DMS153 (cell line): ENCODE measurements at regions not wholly inside any gene's neighbourhood (a gene's known extent, or its start where the extent isn't known, plus 50 kb on each side); places are given as distances from the start of the nearest gene placed in this dataset.

Experiments
- DNase-seq: peaks from one replicate; lab custom pipeline; 2025; lab: John Stamatoyannopoulos, UW

DNA sequence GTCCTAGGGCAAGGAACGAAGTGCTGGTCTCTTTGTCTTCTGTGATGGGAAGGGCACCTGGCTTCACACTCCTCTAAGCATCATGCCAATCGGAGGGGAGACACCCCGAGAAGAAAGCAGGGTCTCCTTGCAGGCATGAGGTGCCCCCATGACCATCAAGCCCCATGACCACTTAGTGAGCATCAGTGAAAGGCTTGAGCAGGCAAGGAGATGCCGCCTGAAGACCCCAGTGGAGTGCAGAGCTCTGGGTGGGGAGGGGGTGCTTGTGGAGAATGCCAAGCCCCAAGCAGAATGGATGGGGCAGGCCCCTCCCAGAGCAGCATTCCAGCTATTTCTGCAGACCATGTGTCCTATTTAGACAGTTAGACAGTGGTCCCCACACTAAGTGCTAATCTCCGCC lies 232.7 kb upstream of the TNRC6C start:
- no peak for DNase-seq

DNA sequence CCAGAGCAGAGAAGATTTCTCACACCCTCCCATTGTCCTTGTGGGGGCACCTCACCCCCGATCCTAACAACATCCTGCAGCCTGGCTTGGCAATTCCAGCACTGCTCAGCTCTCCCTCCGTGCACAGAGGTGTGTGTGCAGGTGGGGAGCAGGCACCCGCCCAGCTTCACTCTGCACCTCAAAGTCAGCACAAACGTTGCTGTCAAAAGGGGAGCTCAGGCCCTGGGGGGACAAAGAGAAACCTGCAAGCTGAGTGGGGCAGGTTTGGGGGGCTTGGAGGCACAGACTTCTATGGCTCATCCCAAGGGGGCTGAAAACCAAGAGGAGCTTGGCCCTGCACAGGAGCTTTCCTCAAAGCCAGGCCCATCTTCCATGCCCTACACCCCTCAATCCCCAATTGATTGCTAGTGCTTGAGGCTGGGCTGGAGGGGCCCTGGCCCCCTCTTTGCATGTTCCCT lies 231.9 kb upstream of the TNRC6C start:
- no peak for DNase-seq

GRCh38 chr17:77727037-77727615 lies 231.4 kb upstream of the TNRC6C start:
- DNase-seq: no peak

DNA sequence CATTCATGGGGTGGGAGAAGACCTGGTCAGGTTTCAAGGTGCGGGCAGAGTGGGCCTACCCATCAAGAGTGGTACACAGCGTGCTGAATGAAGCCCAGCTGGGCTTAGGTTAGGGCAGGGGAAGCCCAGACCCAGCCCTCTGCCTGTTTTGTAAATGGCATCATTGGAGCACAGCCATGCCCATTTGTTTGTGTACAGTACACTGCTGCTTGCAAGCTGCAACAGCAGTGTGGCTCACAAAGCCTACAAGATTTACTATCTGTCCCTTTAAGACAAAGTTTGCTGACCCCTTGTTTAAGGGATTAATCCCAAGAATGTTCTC lies 230.1 kb upstream of the TNRC6C start:
- no peak for DNase-seq

DNA sequence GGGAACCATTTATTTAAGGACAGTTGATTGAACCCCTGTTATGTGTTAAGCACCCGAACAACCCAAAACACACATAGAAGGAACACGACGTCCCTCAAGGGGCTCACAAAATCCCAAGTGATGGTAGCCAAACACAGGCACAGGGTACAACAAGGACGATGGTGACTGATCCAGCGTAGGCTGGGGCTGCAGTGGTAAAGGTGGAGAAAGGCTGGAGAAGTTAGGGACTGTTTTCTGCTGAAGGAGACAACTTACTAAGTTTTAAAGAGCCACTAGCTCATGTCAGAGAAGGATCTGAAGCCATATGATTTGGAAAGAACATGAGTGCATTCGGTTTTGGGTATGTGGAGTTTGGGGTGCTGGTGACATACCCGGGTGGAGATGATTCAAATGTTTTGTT lies 229.6 kb upstream of the TNRC6C start:
- DNase-seq: no peak

DNA sequence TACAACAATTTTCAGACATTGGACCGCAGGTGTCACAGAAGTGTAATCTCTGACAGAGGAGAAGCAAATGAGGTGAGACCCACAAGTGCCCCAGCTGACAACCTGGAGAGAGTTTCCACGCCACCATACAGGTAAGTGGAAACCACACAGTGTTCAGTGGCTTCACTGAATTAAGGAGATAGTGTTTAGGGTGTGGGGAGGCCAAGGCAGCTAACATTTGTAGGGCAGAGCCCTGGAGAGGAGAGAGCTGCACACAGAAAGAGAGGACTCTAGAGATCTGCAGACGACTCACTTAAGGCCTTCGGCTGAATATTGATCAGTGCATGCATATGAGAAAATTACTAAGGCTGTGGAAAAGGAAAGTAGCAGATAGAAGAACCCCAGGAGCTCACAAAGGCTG lies 228.9 kb upstream of the TNRC6C start:
- DNase-seq: no peak

DNA sequence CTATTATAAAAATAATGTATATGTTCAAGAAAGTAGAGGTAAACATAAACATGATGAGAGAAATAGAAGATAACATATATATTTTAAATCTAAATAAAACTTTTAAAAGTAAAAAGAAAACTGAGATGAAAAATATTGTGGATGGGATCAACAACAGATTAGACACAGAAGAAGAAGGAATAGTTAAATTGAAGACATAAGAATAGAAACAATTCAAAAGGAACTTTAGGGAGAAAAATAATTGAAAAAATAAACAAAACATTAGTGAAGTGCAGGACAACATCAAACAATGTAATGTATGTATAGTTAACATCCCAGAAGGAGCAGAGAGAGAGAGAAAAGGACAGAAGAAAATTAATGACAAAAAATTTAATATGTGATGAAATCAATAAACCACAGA lies 228.1 kb upstream of the TNRC6C start:
- no peak for DNase-seq

DNA sequence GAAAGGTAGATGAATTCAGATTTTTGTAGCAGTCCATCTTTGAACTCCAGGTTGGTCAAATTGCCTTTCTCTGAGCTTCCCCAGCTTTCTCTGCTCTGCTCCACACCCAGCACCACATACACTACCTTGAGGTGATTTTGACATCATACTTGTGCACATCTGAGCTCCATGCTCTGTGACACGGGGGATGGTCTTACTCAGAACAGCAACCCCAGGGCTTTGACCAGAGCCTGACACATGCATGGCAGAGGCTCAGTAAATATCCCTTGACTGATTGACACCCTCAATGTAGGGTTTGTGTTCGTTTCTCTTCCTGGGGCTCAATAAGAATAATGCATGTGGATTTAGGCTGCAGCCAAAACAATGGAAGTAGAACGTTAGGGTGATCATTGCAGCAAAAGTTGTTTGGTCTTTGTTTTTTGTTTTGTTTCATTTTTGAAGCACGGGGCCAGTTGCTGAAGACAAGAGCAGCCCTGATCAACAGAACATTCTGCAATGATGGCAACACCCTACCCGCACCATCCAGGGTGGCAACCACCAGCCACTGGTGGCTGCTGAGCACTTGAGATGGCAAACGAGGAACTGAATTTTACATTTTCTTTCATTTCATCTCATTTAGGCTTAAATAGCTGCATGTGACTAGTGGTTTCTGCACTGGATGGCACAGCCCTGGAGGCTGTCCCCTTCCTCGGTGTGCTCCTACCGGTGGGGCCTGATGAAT lies 224.8 kb upstream of the TNRC6C start:
- no peak for DNase-seq

DNA sequence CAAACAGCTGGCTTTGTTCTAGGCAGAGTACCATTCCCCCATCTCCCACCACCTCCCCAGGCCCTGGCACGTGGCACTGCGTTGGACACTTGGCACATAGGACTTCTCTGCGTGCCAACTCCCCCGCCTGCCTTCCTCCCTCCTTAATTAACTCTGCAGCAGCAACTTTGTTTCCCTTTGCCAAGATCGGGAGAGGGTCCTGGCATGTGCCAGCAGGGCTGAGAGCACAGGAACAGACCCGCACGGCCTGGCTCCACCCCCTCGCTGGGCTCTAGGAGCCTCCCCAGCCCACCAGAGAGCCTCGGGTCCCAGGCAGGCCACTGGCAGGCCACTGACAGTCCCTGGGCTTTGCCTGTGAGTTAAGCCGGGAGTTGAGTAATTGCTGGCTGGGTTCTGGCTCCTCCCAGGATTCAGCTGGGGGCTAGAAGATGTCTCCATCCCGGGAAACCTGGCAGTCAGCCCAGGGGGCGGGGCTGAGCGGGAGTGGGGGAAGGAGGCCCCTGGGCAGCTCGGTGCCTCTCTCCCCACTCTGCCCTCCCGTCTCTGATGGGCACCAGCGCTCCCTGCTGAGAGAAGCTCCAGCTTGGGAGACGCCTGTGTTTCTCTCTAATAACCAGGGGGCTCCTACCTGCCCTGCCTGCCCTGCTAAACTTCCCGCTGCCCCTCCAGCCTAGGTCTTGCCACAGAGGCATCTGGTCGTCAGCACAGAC lies 224.0 kb upstream of the TNRC6C start:
- DNase-seq: peak; percentile 77

- DNase-seq: peak; percentile 78
These were observed 223.4 kb upstream of the TNRC6C start for GRCh38 chr17:77735081-77735565.

- DNase-seq: peak; percentile 93
These were observed 222.8 kb upstream of the TNRC6C start for GRCh38 chr17:77735566-77736198.

GRCh38 chr17:77736199-77736585 lies 222.3 kb upstream of the TNRC6C start:
- peak; percentile 67 for DNase-seq

DNA sequence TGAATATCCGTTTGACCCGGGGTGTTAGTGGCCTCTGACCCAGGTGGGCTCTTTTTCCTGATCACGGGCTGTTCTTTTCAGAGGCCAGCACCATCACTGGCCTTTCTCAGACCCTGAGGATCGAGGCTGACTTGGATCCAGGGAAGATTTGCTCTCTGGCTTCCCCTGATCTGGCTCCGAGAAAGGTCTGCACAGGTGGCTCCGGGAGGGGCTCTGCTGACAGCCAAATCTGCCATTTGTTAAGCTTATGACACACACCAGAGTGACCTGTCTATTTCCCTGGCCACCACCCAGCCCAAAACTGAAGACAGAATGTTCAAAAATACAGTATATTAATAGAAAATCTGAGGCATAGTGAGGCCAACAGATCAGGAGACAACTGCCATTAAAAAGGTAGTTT lies 221.8 kb upstream of the TNRC6C start:
- DNase-seq: no peak

- peak; percentile 97 for DNase-seq
These were observed 220.8 kb upstream of the TNRC6C start for GRCh38 chr17:77737442-77738265.

DNA sequence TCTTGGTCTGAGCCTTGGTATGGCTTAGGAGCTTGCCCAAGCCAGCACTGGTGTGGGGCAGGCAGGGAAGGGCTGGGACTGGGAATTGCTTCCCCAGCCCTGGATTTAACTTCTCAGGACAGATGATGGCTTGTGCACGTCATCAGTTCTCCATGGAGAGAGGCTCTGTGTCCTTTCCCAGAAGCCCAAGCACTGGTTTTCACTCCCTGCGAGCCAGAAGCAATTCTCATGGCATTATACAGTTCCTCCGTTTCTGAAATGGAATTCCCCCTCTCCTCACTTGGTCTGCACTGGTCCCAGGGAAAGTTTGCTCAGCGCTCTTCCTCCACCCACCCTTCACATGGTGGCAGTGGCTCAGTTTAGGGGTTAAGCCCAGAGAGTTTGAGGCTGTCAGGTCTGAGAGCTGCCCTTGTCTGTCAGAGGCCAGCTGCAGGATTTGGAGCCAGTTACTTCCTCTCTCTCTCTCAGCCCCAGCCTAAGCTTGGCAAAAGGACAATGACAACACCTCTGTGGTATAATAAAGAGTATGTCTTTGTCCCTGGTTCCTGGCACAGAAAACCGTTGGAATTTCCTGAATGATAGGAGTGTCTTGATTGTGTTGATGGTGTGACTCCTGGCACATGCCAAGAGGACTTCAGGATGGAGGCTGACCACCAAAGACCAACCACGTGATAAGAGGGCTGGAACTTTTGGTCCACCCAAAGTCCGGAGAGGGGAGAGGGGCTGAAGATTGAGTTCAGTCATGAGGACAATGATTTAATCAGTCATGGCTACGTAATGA lies 219.6 kb upstream of the TNRC6C start:
- peak; percentile 79 for DNase-seq

GRCh38 chr17:77740481-77740880 lies 218.0 kb upstream of the TNRC6C start:
- no peak for DNase-seq

DNA sequence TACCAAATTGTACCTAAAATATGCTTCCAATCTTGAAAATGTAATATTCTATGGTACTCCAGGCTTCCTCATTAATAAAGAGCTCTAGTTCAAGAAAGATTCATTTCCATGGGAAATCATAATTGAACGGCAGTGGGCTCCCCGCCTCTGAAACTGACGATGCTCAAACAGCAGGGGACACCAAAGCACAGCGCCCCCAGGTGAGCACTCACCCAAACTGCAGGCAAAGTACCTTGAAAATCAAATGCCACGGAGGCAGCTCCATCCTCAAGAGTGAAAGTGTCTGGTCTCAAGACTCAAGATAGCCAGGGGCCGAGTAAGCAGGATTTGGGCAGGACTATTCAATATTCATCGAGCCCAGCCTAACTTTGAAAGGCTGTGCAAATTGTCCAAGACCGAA lies 217.4 kb upstream of the TNRC6C start:
- DNase-seq: no peak

GRCh38 chr17:77742579-77742978 lies 215.9 kb upstream of the TNRC6C start:
- DNase-seq: no peak

DNA sequence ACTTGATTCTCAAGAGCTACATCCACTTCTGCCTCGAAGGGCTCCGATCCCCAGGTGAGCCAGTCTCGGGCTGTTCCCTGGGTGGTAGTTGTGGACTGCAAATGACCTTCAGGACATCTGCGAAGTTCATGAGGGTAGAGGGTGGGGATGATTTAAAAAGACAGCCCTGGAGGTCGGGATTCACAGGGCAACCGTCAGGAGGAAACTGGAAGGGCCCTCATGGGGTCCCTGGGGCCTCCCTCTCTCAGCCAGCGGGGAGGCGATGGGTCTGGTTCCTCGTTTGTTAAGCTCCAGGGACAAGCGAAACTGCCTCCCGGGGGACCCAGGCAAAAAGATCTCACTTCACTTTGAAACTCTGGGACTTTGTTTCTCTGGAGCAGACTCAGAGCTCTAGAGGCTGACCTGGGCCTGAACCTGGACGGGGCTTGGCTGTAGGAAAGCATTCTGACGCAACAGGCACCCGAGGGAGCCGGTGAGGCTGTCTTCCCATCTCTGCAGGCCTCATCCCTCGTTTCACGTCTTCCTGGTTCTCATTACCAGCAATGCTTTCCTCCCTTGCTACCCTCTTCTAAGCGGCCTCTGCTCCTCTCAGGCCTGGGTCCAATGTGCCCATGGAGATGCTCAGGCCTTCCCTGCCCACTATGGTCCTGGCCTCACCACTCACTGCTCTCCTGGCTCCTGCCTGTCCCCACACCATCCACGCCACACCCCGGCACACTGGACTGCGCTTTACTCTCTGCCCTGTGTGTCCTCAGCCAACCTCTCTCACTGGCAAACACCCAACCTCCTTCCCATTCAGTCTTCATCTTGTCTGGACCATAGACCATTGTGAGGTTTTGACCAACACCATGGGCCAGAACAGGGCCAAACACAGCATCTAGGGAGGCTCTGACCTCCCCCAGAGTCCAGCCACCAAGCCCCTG lies 214.2 kb upstream of the TNRC6C start:
- no peak for DNase-seq

- DNase-seq: no peak
These were observed 212.8 kb upstream of the TNRC6C start for GRCh38 chr17:77745702-77746101.
